ENCODE measurements at regions not wholly inside any gene's neighbourhood (a gene's known extent, or its start where the extent isn't known, plus 50 kb on each side); places are given as distances from the start of the nearest gene placed in this dataset.

DNA sequence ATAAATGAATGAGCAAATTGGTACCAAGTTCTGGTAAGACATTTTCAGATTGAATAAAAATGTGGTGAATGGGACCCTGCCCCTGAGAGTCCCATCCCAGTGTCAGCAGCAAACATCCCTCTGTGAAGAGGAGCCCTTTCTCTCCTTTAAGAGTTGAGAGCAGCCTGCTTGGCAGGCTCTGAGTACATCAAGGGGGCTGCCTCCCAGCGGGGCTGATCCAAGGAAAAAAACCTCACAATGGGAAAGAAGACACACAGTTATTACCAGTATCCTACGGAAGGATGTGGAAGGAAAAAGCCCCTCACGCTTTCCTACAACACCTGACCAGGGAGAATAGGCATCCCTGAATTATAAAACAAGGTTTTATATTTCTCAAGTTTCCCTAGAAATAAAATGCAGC lies 293.8 kb upstream of the B3GAT1 start:
- WGBS (ENCODE audit: insufficient coverage, low coverage, low lambda C conversion rate, missing lambda C conversion rate): 48% methylated on average over 3 of the region's 3 CpGs

DNA sequence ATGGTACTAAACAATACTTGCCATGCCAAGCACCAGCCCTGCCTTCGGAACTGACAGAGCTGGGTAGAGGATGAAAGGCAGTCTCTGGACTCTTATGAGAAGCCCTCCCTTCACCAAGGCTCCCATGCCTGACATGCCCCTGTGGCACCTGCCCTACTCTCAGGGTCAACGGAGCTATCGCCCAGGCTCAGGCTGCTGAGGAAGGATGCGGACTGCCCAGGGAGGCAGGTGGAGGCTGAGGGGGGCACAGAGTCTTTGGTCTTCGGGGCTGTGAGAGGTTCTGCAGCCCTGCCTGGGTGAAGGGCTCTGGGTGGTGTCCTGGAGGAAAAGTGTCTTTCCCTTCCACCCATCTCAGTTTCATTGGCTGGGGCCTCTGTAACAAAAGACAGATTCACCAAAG lies 290.8 kb upstream of the B3GAT1 start:
- Histone ChIP-seq H3K27me3 (no peaks in the 10 kb centered on the region), H3K36me3 (no peaks in the 10 kb centered on the region), H3K27ac (no peak overlapping the region), H3K9me3 (no peaks in the 10 kb centered on the region), H3K4me1 (no peaks in the 10 kb centered on the region), H3K4me3 (no peak overlapping the region)
- intact Hi-C loops (cut with DNase I): no loop called here
- 50% methylated on average over 2 of the region's 5 CpGs for WGBS (ENCODE audit: insufficient coverage, low coverage, low lambda C conversion rate, missing lambda C conversion rate)
- no peak for ATAC-seq
- TF ChIP-seq, protein P1, sequence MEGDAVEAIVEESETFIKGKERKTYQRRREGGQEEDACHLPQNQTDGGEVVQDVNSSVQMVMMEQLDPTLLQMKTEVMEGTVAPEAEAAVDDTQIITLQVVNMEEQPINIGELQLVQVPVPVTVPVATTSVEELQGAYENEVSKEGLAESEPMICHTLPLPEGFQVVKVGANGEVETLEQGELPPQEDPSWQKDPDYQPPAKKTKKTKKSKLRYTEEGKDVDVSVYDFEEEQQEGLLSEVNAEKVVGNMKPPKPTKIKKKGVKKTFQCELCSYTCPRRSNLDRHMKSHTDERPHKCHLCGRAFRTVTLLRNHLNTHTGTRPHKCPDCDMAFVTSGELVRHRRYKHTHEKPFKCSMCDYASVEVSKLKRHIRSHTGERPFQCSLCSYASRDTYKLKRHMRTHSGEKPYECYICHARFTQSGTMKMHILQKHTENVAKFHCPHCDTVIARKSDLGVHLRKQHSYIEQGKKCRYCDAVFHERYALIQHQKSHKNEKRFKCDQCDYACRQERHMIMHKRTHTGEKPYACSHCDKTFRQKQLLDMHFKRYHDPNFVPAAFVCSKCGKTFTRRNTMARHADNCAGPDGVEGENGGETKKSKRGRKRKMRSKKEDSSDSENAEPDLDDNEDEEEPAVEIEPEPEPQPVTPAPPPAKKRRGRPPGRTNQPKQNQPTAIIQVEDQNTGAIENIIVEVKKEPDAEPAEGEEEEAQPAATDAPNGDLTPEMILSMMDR (IDR thresholded peaks at IDR 0.05): no peak
- TF ChIP-seq POLR2A (IDR thresholded peaks at IDR 0.05): no peak
- no peak for DNase-seq

More for the DNA sequence above, 293.8 kb upstream of the B3GAT1 start:
- no peaks in the 10 kb centered on the region for H3K36me3 ChIP-seq
- TF ChIP-seq POLR2A (IDR thresholded peaks at IDR 0.05): no peak
- TF ChIP-seq, protein P1 (IDR thresholded peaks at IDR 0.05): no peak
- DNase-seq (no peak), ATAC-seq (no peak)
- intact Hi-C loops (cut with DNase I): no loop called here
- no peaks in the 10 kb centered on the region for H3K4me1 ChIP-seq
- no peak overlapping the region for H3K27ac ChIP-seq
- no peaks in the 10 kb centered on the region for H3K27me3 ChIP-seq
- no peak overlapping the region for H3K4me3 ChIP-seq
- no peaks in the 10 kb centered on the region for H3K9me3 ChIP-seq

DNA sequence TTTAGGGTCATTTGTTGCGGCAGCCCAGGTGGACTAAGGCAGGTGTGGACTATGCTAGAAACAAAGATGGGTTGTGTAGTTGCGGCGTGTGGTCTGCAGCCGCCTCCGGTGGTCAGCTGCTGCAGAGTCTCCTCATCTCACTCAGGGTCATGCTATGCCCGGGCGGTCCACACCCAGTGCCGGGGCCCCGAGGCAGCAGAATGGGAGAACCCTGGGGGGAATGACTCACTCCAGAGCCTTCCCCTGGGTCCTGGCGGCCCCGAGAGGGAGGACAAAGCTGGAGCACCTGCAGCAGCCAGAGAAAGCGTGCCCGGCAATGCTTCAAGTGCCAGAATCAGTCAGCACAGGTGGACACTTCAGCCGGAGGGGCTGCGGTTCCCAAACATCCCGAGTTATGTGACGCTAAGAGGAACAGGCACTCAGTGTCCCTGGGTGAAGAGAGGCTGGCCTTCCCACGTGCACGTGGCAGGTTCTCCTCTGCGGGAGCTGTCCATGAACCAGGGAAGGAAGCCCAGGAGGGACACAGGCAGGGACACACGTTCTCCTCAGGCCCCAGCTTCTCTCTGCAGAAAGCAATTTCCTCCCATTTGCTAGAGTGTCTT lies 289.6 kb upstream of the B3GAT1 start:
- no peak for ATAC-seq
- no peaks in the 10 kb centered on the region for H3K27me3 ChIP-seq
- H3K27ac ChIP-seq: no peak overlapping the region
- H3K36me3 ChIP-seq: no peaks in the 10 kb centered on the region
- intact Hi-C loops (cut with DNase I): no loop called here
- no peaks in the 10 kb centered on the region for H3K4me1 ChIP-seq
- DNase-seq: no peak
- 67% methylated on average over 8 of the region's 21 CpGs for WGBS (ENCODE audit: insufficient coverage, low coverage, low lambda C conversion rate, missing lambda C conversion rate)
- no peaks in the 10 kb centered on the region for H3K9me3 ChIP-seq
- TF ChIP-seq POLR2A (IDR thresholded peaks at IDR 0.05): no peak
- TF ChIP-seq, protein P1 (IDR thresholded peaks at IDR 0.05): no peak
- no peak overlapping the region for H3K4me3 ChIP-seq

DNA sequence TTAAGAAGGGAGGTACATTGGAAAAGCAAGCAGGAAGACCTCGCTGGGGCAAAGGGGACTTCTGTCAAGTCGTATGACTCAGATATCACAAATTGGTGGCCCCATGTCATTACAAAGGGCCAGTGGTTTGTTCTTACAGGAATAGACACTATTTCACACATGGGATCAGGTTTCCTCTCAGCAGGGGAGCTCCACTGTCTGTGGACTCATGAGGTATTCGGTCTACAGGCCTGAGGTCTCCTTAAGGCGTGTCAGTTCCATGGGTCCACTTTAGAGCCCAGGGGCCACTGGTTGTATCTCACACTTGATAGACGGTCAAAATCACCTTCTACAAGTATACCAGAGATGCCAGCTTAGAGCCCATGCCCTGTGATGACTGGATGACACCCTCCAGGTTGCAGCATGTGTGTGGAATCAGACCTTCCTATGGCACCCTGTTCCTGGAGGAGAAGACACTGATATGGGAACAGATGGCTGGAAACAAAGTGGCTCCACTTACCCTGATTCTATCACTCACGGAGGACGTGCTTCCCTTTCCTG lies 288.1 kb upstream of the B3GAT1 start:
- no peaks in the 10 kb centered on the region for H3K9me3 ChIP-seq
- intact Hi-C loops (cut with DNase I): no loop called here
- H3K4me3 ChIP-seq: no peak overlapping the region
- no peaks in the 10 kb centered on the region for H3K27me3 ChIP-seq
- no peak overlapping the region for H3K27ac ChIP-seq
- no peaks in the 10 kb centered on the region for H3K4me1 ChIP-seq
- TF ChIP-seq, protein P1 (IDR thresholded peaks at IDR 0.05): no peak
- TF ChIP-seq POLR2A (IDR thresholded peaks at IDR 0.05): no peak
- H3K36me3 ChIP-seq: no peaks in the 10 kb centered on the region
- 78% methylated on average over 2 of the region's 7 CpGs for WGBS (ENCODE audit: insufficient coverage, low coverage, low lambda C conversion rate, missing lambda C conversion rate)
- ATAC-seq (no peak), DNase-seq (no peak)

All from right lobe of liver (tissue), 6 donors.